Choroid plexus epithelial cell (primary cell): ENCODE measurements at regions not wholly inside any gene's neighbourhood (a gene's known extent, or its start where the extent isn't known, plus 50 kb on each side); places are given as distances from the start of the nearest gene placed in this dataset.

Source experiments
- DNase-seq: peaks from one replicate; pipeline ENCODE4 v3.0.0-alpha.2; 2010; ENCODE audit warnings: low read depth
- H3K4me3 ChIP-seq: 2 replicates; pipeline ENCODE4 v1.5.1; 2011; ENCODE audit warnings: low read depth, mild to moderate bottlenecking, control low read depth, low read length, moderate library complexity
- TF ChIP-seq, protein P1 (sequence below): conservative IDR thresholded peaks from 2 replicates; pipeline ENCODE4 v1.5.1; 2011; ENCODE audit warnings: low read depth, mild to moderate bottlenecking, control low read depth, inconsistent platforms, low read length, moderate library complexity

DNA sequence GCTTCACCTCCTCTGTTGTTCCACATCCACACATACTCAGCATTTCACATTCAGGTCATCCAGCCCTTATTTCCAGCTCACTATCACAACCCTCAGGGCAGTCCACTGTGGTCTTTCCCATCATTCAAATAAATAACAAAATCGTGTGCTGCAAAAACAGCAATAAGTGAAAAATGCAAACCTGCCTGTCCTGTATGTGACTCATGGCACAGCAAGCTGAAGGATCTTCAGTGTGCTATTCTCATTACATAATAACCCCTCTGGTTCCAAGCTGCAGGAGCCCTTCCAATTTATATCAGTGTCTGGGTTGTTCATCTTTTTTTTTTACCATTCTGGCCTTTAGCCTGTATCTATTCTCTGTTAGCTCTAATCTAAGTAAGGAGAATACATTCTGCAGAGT, 185.3 kb upstream of the UBE2E2 start:
- no peak overlapping the region for H3K4me3 ChIP-seq
- TF ChIP-seq, protein P1, sequence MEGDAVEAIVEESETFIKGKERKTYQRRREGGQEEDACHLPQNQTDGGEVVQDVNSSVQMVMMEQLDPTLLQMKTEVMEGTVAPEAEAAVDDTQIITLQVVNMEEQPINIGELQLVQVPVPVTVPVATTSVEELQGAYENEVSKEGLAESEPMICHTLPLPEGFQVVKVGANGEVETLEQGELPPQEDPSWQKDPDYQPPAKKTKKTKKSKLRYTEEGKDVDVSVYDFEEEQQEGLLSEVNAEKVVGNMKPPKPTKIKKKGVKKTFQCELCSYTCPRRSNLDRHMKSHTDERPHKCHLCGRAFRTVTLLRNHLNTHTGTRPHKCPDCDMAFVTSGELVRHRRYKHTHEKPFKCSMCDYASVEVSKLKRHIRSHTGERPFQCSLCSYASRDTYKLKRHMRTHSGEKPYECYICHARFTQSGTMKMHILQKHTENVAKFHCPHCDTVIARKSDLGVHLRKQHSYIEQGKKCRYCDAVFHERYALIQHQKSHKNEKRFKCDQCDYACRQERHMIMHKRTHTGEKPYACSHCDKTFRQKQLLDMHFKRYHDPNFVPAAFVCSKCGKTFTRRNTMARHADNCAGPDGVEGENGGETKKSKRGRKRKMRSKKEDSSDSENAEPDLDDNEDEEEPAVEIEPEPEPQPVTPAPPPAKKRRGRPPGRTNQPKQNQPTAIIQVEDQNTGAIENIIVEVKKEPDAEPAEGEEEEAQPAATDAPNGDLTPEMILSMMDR: no peak
- peak; percentile 78 for DNase-seq

DNA sequence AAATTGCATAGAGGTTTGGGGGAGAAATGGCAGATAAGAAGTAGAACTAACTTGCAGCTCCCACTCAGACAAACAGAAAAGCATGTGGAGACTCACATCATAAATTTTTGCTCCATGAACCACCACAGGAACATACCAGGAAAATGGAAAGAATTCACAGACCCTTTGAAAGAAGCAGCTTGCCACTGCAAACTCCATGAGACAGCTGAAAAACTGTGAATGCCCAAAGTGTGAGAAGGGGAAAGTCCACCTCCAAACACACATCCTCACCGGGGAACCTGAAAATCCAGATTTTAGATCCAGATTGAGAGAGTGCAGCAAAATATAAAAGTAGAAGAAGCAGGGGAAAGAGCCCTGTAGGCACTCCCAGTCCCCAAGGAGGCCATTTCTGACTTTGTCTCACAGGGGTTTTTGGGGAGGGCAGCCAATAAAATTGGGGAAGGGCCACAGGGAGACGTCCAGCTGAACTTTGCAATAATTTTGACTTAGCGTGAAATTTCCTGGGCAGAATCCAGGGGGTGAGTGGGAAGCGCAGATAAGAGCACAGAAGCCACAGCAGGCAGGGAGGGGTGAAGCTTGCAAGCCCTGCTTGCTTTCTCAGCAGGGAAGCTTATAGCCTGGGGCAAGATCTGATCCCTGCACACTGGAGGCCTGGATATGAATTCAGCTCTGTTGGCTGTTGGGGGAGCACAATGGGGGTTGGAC, 183.4 kb upstream of the UBE2E2 start:
- TF ChIP-seq, protein P1: no peak
- H3K4me3 ChIP-seq: no peak overlapping the region
- peak; percentile 50 for DNase-seq

DNA sequence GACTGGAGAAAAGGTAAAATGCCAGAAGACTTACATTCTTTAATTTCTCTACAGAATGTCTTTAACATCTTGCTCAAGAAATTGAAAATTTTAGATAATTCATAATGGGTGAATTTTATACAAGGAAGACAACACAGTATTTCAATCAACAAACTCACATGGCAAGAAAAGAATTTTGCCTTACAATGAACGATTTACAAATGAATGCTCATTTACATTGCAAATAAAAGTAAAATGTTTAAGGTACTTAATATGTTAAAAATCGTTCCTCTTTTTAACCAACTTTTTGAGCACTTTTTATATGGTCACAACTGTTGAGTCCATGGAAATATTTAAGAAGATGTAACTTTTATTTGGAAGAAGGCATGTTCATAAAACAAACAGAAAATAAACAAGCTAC, 174.8 kb upstream of the UBE2E2 start:
- TF ChIP-seq, protein P1: no peak
- DNase-seq: no peak
- no peak overlapping the region for H3K4me3 ChIP-seq

DNA sequence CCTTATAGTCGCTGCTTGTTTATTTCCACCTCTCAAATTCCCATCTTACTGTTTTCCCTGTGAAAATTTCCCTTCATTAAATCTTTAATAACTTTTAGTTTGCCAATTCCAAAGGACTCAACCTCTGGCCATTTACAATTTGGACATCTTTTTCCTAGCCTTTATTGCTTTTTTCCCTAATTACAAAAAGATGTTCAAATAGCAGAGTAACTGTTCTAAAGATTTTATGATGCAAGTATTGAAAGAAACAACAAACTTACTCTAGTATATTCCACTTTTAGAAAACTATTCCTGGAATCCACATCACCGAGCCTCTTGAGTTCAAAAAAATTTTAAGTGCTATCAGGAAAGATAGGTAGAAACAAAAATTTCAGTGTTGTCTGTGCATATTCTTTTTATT, 174.1 kb upstream of the UBE2E2 start:
- TF ChIP-seq, protein P1: no peak

DNA sequence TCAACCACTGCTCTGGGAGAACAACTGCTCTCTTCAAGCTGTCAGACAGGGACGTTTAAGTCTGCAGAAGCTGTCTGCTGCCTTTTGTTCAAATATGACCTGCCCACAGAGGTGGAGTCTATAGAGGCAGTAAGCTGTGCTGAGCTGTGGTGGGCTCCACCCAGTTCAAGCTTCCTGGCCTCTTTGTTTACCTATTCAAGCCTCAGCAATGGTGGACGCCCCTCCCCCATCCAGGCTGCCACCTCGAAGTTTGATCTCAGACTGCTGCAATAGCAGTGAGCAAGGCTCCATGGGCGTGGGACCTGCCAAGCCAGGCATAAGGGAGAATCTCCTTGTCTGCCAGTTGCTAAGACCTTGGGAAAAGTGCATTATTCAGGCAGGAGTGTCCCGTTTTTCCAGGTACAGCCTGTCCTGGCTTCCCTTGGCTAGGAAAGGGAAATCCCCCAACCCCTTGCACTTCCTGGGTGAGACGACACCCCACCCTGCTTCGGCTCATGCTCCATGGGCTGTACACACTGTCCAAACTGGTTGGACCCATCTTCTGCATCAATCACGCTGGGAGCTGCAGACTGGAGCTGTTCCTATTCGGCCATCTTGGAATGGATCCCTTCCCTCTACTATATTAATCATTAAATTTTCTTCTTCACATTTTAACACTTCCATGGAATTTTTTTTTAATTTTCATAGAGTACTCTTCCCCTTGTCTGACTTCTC, 167.0 kb upstream of the UBE2E2 start:
- H3K4me3 ChIP-seq: no peak overlapping the region
- TF ChIP-seq, protein P1: no peak
- no peak for DNase-seq

More for the DNA sequence above, 174.1 kb upstream of the UBE2E2 start:
- no peak overlapping the region for H3K4me3 ChIP-seq
- no peak for DNase-seq

DNA sequence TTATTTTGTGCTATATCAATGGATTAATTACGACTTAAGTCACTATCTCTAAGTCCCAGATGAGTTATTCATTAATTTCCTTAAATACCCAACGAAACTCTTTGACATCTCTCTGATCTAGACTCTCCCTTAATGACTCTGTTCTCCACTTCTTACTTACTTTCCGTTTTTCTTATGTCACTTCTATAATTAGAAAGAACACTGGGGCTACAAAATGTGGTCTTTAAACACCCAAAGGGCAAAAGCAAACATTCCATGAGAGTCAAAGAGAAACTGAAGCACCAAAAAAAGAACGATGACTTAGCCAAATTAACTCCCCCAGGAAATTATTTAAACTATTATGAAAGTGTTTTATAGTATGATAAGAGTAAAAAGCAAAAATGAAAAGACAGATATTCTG, 166.4 kb upstream of the UBE2E2 start:
- no peak overlapping the region for H3K4me3 ChIP-seq
- TF ChIP-seq, protein P1: no peak
- DNase-seq: peak; percentile 72

DNA sequence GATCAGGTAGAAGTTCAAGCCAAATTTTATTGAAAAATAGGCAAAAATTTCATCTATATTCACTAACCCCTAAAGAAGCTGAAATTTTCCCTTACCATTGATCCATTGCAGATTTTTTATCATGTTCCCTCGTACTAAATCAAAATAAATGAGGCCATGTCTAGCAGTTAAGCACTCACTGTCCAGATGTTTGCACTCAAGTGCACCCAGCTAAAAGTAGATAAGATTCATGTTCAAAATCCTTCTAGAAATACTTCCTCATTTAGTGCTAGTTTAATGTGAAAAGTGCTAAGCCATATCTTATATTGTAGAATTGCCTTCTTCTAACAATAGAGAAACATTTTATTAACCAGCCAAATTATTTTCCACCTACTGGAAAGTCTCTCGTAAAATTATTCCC, 164.7 kb upstream of the UBE2E2 start:
- TF ChIP-seq, protein P1: no peak
- DNase-seq: no peak
- no peak overlapping the region for H3K4me3 ChIP-seq
